H1 (cell line): ENCODE measurements at regions not wholly inside any gene's neighbourhood (a gene's known extent, or its start where the extent isn't known, plus 50 kb on each side); places are given as distances from the start of the nearest gene placed in this dataset.

Experiments used
- CTCF ChIA-PET: fragments of 300-600 bp; sonication (Branson Sonifier 250); formaldehyde crosslinking; loops from one replicate; lab custom pipeline; 2021; ENCODE audit not compliant: partially characterized antibody; lab: Charles Lee
- POLR2A ChIA-PET: fragments of 300-600 bp; sonication (Branson Sonifier 250); formaldehyde crosslinking; loops from one replicate; lab custom pipeline; 2021; ENCODE audit warnings: inconsistent platforms; ENCODE audit not compliant: partially characterized antibody; lab: Charles Lee
- DNase-seq, 2 experiments: peaks; one replicate each; pipeline versions ENCODE4 v3.0.0 to v3.0.0-alpha.2; 2010 to 2022; ENCODE audit warnings: low spot score in 2 of 2, low read depth in 1 of 2, mixed read lengths in 1 of 2
- FAIRE-seq: peaks from 2 replicates; lab custom pipeline; 2011; peaks lifted over from hg19 to GRCh38; lab: Jason Lieb, UNC
- H2AFZ ChIP-seq: 2 replicates; pipeline ENCODE4 v1.8.1; 2012; ENCODE audit warnings: low read length, inconsistent platforms
- H2AK5ac ChIP-seq: 2 replicates; pipeline ENCODE4 v1.6.1; 2013; ENCODE audit warnings: low read depth, low read length
- H2BK120ac ChIP-seq: replicated peaks from 2 replicates; pipeline ENCODE3; 2013; ENCODE audit warnings: low read depth, low read length, inconsistent platforms
- H2BK12ac ChIP-seq: 2 replicates; pipeline ENCODE4 v1.6.1; 2013; ENCODE audit warnings: low read depth, low read length
- H2BK15ac ChIP-seq: 2 replicates; pipeline ENCODE4 v1.6.1; 2013; ENCODE audit warnings: low read length
- H2BK20ac ChIP-seq: 2 replicates; pipeline ENCODE4 v1.6.1; 2013; ENCODE audit warnings: low read length
- H2BK5ac ChIP-seq: 2 replicates; pipeline ENCODE4 v1.6.1; 2013; ENCODE audit warnings: low read depth, low read length
- H3K14ac ChIP-seq: 2 replicates; pipeline ENCODE4 v1.6.1; 2013; ENCODE audit warnings: inconsistent platforms; ENCODE audit not compliant: insufficient read length
- H3K18ac ChIP-seq: 2 replicates; pipeline ENCODE4 v1.6.1; 2013; ENCODE audit warnings: low read length; ENCODE audit errors: extremely low read depth
- H3K23ac ChIP-seq: 2 replicates; pipeline ENCODE4 v1.6.1; 2013; ENCODE audit warnings: inconsistent platforms; ENCODE audit not compliant: insufficient read length
- H3K23me2 ChIP-seq: 2 replicates; pipeline ENCODE4 v1.6.1; 2013; ENCODE audit warnings: low read depth, low read length
- H3K27ac ChIP-seq: 2 replicates; pipeline ENCODE4 v1.6.1; 2011; ENCODE audit warnings: low read depth, low read length, inconsistent platforms
- H3K27me3 ChIP-seq, 4 experiments: replicated peaks in 1 of 4; 1 replicate in 1 of 4; 2 replicates in 3 of 4; pipeline versions ENCODE4 v1.6.1 to v1.8.1; 2011 to 2013; ENCODE audit warnings: low read length in 3 of 4, mild to moderate bottlenecking in 3 of 4, inconsistent platforms in 2 of 4, mixed read lengths in 2 of 4, moderate library complexity in 1 of 4; ENCODE audit not compliant: control insufficient read depth in 3 of 4, insufficient read depth in 3 of 4; ENCODE audit errors: extremely low read depth in 1 of 4
- H3K36me3 ChIP-seq, 4 experiments: 2 replicates each; pipeline versions ENCODE4 v1.6.1 to v1.8.1; 2011 to 2013; ENCODE audit warnings: mild to moderate bottlenecking in 4 of 4, low read length in 3 of 4, moderate library complexity in 2 of 4, control low read depth in 1 of 4, inconsistent platforms in 1 of 4; ENCODE audit not compliant: insufficient read depth in 4 of 4, control insufficient read depth in 2 of 4
- H3K4ac ChIP-seq: replicated peaks from 2 replicates; pipeline ENCODE3; 2013; ENCODE audit warnings: low read length, low read depth, mixed read lengths, inconsistent platforms; ENCODE audit not compliant: insufficient read length
- H3K4me1 ChIP-seq, 4 experiments: replicated peaks in 1 of 4; 1 replicate in 1 of 4; 2 replicates in 3 of 4; pipeline versions ENCODE4 v1.6.1 to v1.8.1; 2011 to 2013; ENCODE audit warnings: low read length in 3 of 4, inconsistent platforms in 2 of 4, mixed read lengths in 1 of 4; ENCODE audit not compliant: insufficient read depth in 4 of 4, control insufficient read depth in 3 of 4
- H3K4me2 ChIP-seq, 2 experiments: 2 replicates each; pipeline versions ENCODE4 v1.6.1 to v1.8.1; 2011 to 2013; ENCODE audit warnings: low read depth in 2 of 2, low read length in 2 of 2, control low read depth in 1 of 2, inconsistent platforms in 1 of 2, mild to moderate bottlenecking in 1 of 2; ENCODE audit not compliant: insufficient read depth in 1 of 2
- H3K4me3 ChIP-seq, 4 experiments: fragments of 200-600, 300-600 bp in 1 of 4; sonication (generic), shearing (Covaris generic), sonication (Bioruptor Twin) in 1 of 4; 2 replicates each; pipeline versions ENCODE4 v1.5.1 to v1.8.1; 2011 to 2016; ENCODE audit warnings: low read length in 4 of 4, low read depth in 3 of 4, control low read depth in 2 of 4, inconsistent platforms in 2 of 4, mild to moderate bottlenecking in 2 of 4, mixed read lengths in 1 of 4, moderate library complexity in 1 of 4; ENCODE audit not compliant: insufficient read depth in 2 of 4; ENCODE audit errors: extremely low read depth in 1 of 4
- H3K56ac ChIP-seq: replicated peaks from 2 replicates; pipeline ENCODE3; 2013; ENCODE audit warnings: low read depth, mild to moderate bottlenecking, mixed read lengths, low read length, inconsistent platforms; ENCODE audit not compliant: insufficient read length
- H3K79me1 ChIP-seq: 2 replicates; pipeline ENCODE4 v1.6.1; 2013; ENCODE audit warnings: low read depth, low read length, control low read depth
- H3K79me2 ChIP-seq, 2 experiments: 2 replicates each; pipeline versions ENCODE4 v1.6.1 to v1.8.1; 2012 to 2013; ENCODE audit warnings: low read length in 2 of 2, mild to moderate bottlenecking in 2 of 2, inconsistent platforms in 1 of 2; ENCODE audit not compliant: insufficient read depth in 2 of 2, control insufficient read depth in 1 of 2
- H3K9ac ChIP-seq, 4 experiments: replicated peaks in 1 of 4; 1 replicate in 1 of 4; 2 replicates in 3 of 4; pipeline versions ENCODE4 v1.6.1 to v1.8.1; 2011 to 2013; ENCODE audit warnings: low read depth in 3 of 4, low read length in 3 of 4, control low read depth in 2 of 4, mild to moderate bottlenecking in 2 of 4, moderate library complexity in 2 of 4, inconsistent platforms in 1 of 4; ENCODE audit errors: extremely low read depth in 1 of 4
- H3K9me3 ChIP-seq, 2 experiments: 2 replicates each; pipeline versions ENCODE4 v1.6.1 to v1.8.1; 2012 to 2013; ENCODE audit warnings: mild to moderate bottlenecking in 2 of 2, moderate library complexity in 2 of 2, control low read depth in 1 of 2, inconsistent platforms in 1 of 2, low read depth in 1 of 2, low read length in 1 of 2, mixed read lengths in 1 of 2; ENCODE audit not compliant: insufficient read depth in 2 of 2
- H4K20me1 ChIP-seq, 2 experiments: replicated peaks in 1 of 2; 2 replicates each; pipeline versions ENCODE3 to v1.8.1; 2011 to 2013; ENCODE audit warnings: inconsistent platforms in 2 of 2, low read length in 2 of 2, mild to moderate bottlenecking in 1 of 2; ENCODE audit not compliant: insufficient read depth in 2 of 2, control insufficient read depth in 1 of 2
- H4K5ac ChIP-seq: 2 replicates; pipeline ENCODE4 v1.6.1; 2013; ENCODE audit warnings: low read length, low read depth, mixed read lengths, inconsistent platforms; ENCODE audit not compliant: insufficient read length
- H4K8ac ChIP-seq: 2 replicates; pipeline ENCODE4 v1.8.0; 2013; ENCODE audit warnings: mild to moderate bottlenecking, moderate library complexity, low read length, inconsistent platforms; ENCODE audit not compliant: insufficient read depth; ENCODE audit errors: extremely low read depth
- H4K91ac ChIP-seq: replicated peaks from 2 replicates; pipeline ENCODE3; 2013; ENCODE audit warnings: low read length, mixed read lengths, inconsistent platforms; ENCODE audit not compliant: insufficient read length
- POU5F1 ChIP-seq: IDR thresholded peaks from 2 replicates; pipeline ENCODE4 v1.6.1; 2011; ENCODE audit warnings: low read depth, mild to moderate bottlenecking, low read length, moderate library complexity
- RNF2 ChIP-seq: fragments of 200-900, 300-1000 bp; sonication (generic); IDR thresholded peaks from 2 replicates; pipeline ENCODE4 v1.7.1; 2016; ENCODE audit warnings: borderline replicate concordance, low read depth, mild to moderate bottlenecking, antibody characterized with exemption, low read length; ENCODE audit not compliant: poor library complexity, severe bottlenecking; ENCODE audit errors: missing control alignments
- WGBS, 2 experiments: shearing (Covaris generic) in 1 of 2; methylation state at CpG; one replicate each; pipeline versions ENCODE4 v1.1.6 to v1.1.7; 2013 to 2015; ENCODE audit warnings: low lambda C conversion rate in 2 of 2, mixed read lengths in 2 of 2, inconsistent platforms in 1 of 2, low coverage in 1 of 2, missing lambda C conversion rate in 1 of 2; ENCODE audit not compliant: insufficient replicate concordance in 2 of 2, insufficient coverage in 1 of 2, insufficient read length in 1 of 2; ENCODE audit errors: extremely low coverage in 1 of 2, missing lambda C conversion rate in 1 of 2; 5-methylcytosine and 5-hydroxymethylcytosine counted together
- TF ChIP-seq, protein P1 (sequence below), 3 experiments: IDR thresholded peaks; 1 replicate in 2 of 3; 2 replicates in 1 of 3; pipeline versions ENCODE4 v1.5.1 to v1.6.1; 2011; ENCODE audit warnings: low read length in 3 of 3, mild to moderate bottlenecking in 3 of 3, inconsistent platforms in 2 of 3, low read depth in 1 of 3, moderate library complexity in 1 of 3; ENCODE audit not compliant: insufficient read depth in 1 of 3; ENCODE audit errors: control extremely low read depth in 1 of 3

- Histone ChIP-seq H3K14ac (no peak overlapping the region), H3K18ac (no peak overlapping the region), H2BK5ac (no peak overlapping the region), H3K9me3 (no peaks in the 10 kb centered on the region), H3K4me1 (peaks cover 0 to 3% (median 0%) of the 10 kb centered on the region in 4 experiments; a peak in 1 of 7 replicates), H3K56ac (no peak overlapping the region), H2BK12ac (no peak overlapping the region), H3K23ac (no peak overlapping the region), H4K8ac (no peak overlapping the region), H3K27me3 (no peaks in the 10 kb centered on the region), H3K79me2 (no peaks in the 10 kb centered on the region), H4K20me1 (no peaks in the 10 kb centered on the region), H4K5ac (no peak overlapping the region), H3K27ac (no peak overlapping the region), H3K23me2 (no peaks in the 10 kb centered on the region), H3K79me1 (no peaks in the 10 kb centered on the region), H2BK20ac (no peak overlapping the region), H3K4me3 (no peak overlapping the region), H3K36me3 (no peaks in the 10 kb centered on the region), H2BK15ac (no peak overlapping the region), H2BK120ac (no peak overlapping the region), H2AK5ac (no peak overlapping the region; the same call in 1 of the 2 replicates), H2AFZ (no peak overlapping the region), H4K91ac (no peak overlapping the region)
- POLR2A ChIA-PET, result interaction anchor here (0.6 to 1.9 kb wide), 3 partner anchors 9 to 250 kb away, joined by 3 to 4 read pairs (median 3); partner anchors contain the start of gene TENM2
- CTCF ChIA-PET, result interaction anchor here (0.5 to 3.3 kb wide), 13 partner anchors 10 to 1333 kb away, joined by 3 to 22 read pairs (median 4); no protein-coding TSS in a partner anchor
- DNase-seq, result no peak
- 92% methylated on average over 2 of the region's 5 CpGs; no CpG with 5 or more reads in 1 of the 2 experiments for WGBS, 2 experiments
- FAIRE-seq, result no peak
- TF ChIP-seq, protein P1, sequence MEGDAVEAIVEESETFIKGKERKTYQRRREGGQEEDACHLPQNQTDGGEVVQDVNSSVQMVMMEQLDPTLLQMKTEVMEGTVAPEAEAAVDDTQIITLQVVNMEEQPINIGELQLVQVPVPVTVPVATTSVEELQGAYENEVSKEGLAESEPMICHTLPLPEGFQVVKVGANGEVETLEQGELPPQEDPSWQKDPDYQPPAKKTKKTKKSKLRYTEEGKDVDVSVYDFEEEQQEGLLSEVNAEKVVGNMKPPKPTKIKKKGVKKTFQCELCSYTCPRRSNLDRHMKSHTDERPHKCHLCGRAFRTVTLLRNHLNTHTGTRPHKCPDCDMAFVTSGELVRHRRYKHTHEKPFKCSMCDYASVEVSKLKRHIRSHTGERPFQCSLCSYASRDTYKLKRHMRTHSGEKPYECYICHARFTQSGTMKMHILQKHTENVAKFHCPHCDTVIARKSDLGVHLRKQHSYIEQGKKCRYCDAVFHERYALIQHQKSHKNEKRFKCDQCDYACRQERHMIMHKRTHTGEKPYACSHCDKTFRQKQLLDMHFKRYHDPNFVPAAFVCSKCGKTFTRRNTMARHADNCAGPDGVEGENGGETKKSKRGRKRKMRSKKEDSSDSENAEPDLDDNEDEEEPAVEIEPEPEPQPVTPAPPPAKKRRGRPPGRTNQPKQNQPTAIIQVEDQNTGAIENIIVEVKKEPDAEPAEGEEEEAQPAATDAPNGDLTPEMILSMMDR (IDR thresholded peaks at IDR 0.05; ENCODE audit: control extremely low read depth in 1 of 3, insufficient read depth in 1 of 3, low read depth in 1 of 3, low read length in 3 of 3), result no peak
- TF ChIP-seq POU5F1 (no peak), RNF2 (no peak)
- TF ChIP-seq, all 59 proteins: peak for 0
- H3K4me2 ChIP-seq, result no peak overlapping the region
- no peak overlapping the region for H3K9ac ChIP-seq
- no peak overlapping the region for H3K4ac ChIP-seq
These were observed 1327.8 kb upstream of the WWC1 start for GRCh38 chr5:166963596-166963995.
